IPS DF 4.7 (cell line): ENCODE measurements at regions not wholly inside any gene's neighbourhood (a gene's known extent, or its start where the extent isn't known, plus 50 kb on each side); places are given as distances from the start of the nearest gene placed in this dataset.
"Not testable (repeated sequence)": the region's sequence is repeated elsewhere in the genome, so short reads cannot be mapped to it uniquely, and the experiment has no call there.

ENCODE experiments used
- DNase-seq: peaks from one replicate; pipeline ENCODE4 v3.0.0-alpha.2; 2013; ENCODE audit warnings: low spot score; ENCODE audit errors: extremely low read depth

- DNase-seq: not testable (repeated sequence)
These were observed 591.2 kb downstream of the KCTD12 start for GRCh38 chr13:76295020-76295419.

GRCh38 chr13:76293751-76294150 lies 592.5 kb downstream of the KCTD12 start:
- DNase-seq: no peak

- DNase-seq: no peak
These were observed 592.9 kb downstream of the KCTD12 start for GRCh38 chr13:76293346-76293745.

- DNase-seq: no peak
These were observed 593.5 kb downstream of the KCTD12 start for GRCh38 chr13:76292726-76293125.

GRCh38 chr13:76292031-76292430 lies 594.2 kb downstream of the KCTD12 start:
- DNase-seq: no peak

GRCh38 chr13:76289558-76289957 lies 596.6 kb downstream of the KCTD12 start:
- DNase-seq: no peak

- no peak for DNase-seq
These were observed 600.0 kb downstream of the KCTD12 start for GRCh38 chr13:76286178-76286577.

- no peak for DNase-seq
These were observed 600.7 kb downstream of the KCTD12 start for GRCh38 chr13:76285463-76285862.

- not testable (repeated sequence) for DNase-seq
These were observed 606.4 kb downstream of the KCTD12 start for GRCh38 chr13:76279766-76280165.

- no peak for DNase-seq
These were observed 614.4 kb downstream of the KCTD12 start for GRCh38 chr13:76271728-76272232.

- DNase-seq: not testable (repeated sequence)
These were observed 617.9 kb downstream of the KCTD12 start for GRCh38 chr13:76268307-76268706.

- no peak for DNase-seq
These were observed 619.0 kb downstream of the KCTD12 start for GRCh38 chr13:76267216-76267615.

GRCh38 chr13:76266561-76266960 lies 619.6 kb downstream of the KCTD12 start:
- no peak for DNase-seq

GRCh38 chr13:76250211-76250610 lies 614.1 kb downstream of the LMO7 start:
- DNase-seq: no peak

GRCh38 chr13:76245920-76246319 lies 609.8 kb downstream of the LMO7 start:
- DNase-seq: no peak

GRCh38 chr13:76245211-76245610 lies 609.1 kb downstream of the LMO7 start:
- DNase-seq: no peak

- DNase-seq: not testable (repeated sequence)
These were observed 607.0 kb downstream of the LMO7 start for GRCh38 chr13:76243120-76243519.

GRCh38 chr13:76239031-76239680 lies 603.0 kb downstream of the LMO7 start:
- no peak for DNase-seq

GRCh38 chr13:76231522-76232167 lies 595.5 kb downstream of the LMO7 start:
- DNase-seq: no peak

GRCh38 chr13:76229281-76229680 lies 593.2 kb downstream of the LMO7 start:
- DNase-seq: no peak

GRCh38 chr13:76226941-76227340 lies 590.8 kb downstream of the LMO7 start:
- no peak for DNase-seq

GRCh38 chr13:76225815-76226489 lies 589.8 kb downstream of the LMO7 start:
- DNase-seq: no peak
